Thyroid gland (tissue), 4 donors: ENCODE measurements at regions not wholly inside any gene's neighbourhood (a gene's known extent, or its start where the extent isn't known, plus 50 kb on each side); places are given as distances from the start of the nearest gene placed in this dataset.
A peak's percentile ranks its signal among the peaks of the same experiment; 100 is the strongest.

ENCODE experiments used
- DNase-seq, 2 donors: peaks; one replicate each; pipeline ENCODE4 v3.0.0-alpha.2; 2019
- H3K27ac ChIP-seq, 3 donors: fragments of 200-600 bp; sonication (generic); 1 replicate in 2 of 3; 2 replicates in 1 of 3; pipeline ENCODE4 v1.5.1; 2016 to 2019; ENCODE audit warnings: mild to moderate bottlenecking in 1 of 3, moderate library complexity in 1 of 3
- H3K27me3 ChIP-seq: fragments of 200-600 bp; sonication (generic); one replicate; pipeline ENCODE4 v1.5.1; 2019
- H3K36me3 ChIP-seq, 2 donors: fragments of 200-600 bp; sonication (generic); one replicate each; pipeline ENCODE4 v1.5.1; 2016 to 2019
- H3K4me1 ChIP-seq, 2 donors: fragments of 200-600 bp; sonication (generic); one replicate each; pipeline ENCODE4 v1.5.1; 2017 to 2019
- H3K4me3 ChIP-seq, 3 donors: fragments of 200-600 bp; sonication (generic); replicated peaks in 1 of 3; 1 replicate in 2 of 3; 2 replicates in 1 of 3; pipeline ENCODE4 v1.5.1; 2016; ENCODE audit warnings: mild to moderate bottlenecking in 1 of 3
- H3K9me3 ChIP-seq: fragments of 200-600 bp; sonication (generic); one replicate; pipeline ENCODE4 v1.5.1; 2017
- POLR2A ChIP-seq, 2 donors: fragments of 450-650 bp; IDR thresholded peaks; one replicate each; pipeline ENCODE4 v1.6.1; 2017; ENCODE audit warnings: antibody characterized with exemption in 2 of 2, mild to moderate bottlenecking in 2 of 2, moderate library complexity in 1 of 2
- WGBS, 2 donors: methylation state at CpG; one replicate each; pipeline ENCODE4 v1.1.5; 2017; 5-methylcytosine and 5-hydroxymethylcytosine counted together
- intact Hi-C: fragments of 100-400 bp; cut with DNase I; formaldehyde crosslinking; loops from one replicate; pipeline ENCODE4 v1.15.1; 2023
- TF ChIP-seq, protein P1 (sequence below), 6 experiments: fragments of 200-600 bp in 3 of 6; fragments of 450-650 bp in 3 of 6; sonication (generic) in 3 of 6; IDR thresholded peaks; one replicate each; pipeline ENCODE4 v1.5.1; 2016 to 2019; ENCODE audit warnings: antibody characterized with exemption in 6 of 6, mild to moderate bottlenecking in 2 of 6, inconsistent platforms in 1 of 6, moderate library complexity in 1 of 6

DNA sequence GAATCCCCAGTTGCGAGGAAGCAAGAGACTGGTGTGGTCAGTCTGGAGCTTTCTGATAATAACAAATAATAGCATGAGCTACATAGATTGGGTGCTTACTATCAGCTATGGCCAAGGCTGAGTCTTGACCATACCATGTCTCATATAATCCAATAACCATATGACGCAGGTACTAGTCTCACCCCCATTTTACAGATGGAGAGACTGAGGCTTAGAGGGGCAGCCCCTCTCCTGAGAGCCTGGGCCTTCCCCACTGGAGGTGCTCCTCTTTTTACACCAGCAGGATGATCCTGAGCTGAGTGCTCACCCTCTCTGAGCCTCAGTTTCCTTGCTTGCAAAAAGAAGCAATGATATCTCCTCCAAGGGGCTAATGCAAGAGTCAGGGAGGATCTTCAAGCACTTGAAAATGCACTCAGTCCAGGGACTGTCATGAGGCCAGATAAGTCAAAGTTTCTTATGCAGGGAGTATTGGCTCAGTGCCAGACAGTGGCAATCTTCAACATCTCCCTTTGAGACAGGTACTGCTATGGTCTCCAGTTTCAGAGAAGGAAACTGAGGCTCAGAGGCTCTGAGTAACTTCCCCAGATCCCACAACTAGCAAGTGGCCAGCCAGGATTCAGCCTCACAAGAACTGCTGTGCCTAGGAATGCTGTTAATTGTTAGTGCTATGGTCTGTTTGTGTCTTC, 149.7 kb downstream of the TFCP2L1 start:
- intact Hi-C loops, result no loop called here
- TF ChIP-seq, protein P1, sequence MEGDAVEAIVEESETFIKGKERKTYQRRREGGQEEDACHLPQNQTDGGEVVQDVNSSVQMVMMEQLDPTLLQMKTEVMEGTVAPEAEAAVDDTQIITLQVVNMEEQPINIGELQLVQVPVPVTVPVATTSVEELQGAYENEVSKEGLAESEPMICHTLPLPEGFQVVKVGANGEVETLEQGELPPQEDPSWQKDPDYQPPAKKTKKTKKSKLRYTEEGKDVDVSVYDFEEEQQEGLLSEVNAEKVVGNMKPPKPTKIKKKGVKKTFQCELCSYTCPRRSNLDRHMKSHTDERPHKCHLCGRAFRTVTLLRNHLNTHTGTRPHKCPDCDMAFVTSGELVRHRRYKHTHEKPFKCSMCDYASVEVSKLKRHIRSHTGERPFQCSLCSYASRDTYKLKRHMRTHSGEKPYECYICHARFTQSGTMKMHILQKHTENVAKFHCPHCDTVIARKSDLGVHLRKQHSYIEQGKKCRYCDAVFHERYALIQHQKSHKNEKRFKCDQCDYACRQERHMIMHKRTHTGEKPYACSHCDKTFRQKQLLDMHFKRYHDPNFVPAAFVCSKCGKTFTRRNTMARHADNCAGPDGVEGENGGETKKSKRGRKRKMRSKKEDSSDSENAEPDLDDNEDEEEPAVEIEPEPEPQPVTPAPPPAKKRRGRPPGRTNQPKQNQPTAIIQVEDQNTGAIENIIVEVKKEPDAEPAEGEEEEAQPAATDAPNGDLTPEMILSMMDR (IDR thresholded peaks at IDR 0.05), result no peak
- TF ChIP-seq POLR2A (IDR thresholded peaks at IDR 0.05), result no peak
- H3K4me1 ChIP-seq, result no peaks in the 10 kb centered on the region
- 50 to 100% methylated on average over 1 to 2 of the region's 2 CpGs for WGBS, 2 donors
- no peak overlapping the region for H3K4me3 ChIP-seq
- DNase-seq, result peak in 1 of 2 donors; percentile 9
- H3K36me3 ChIP-seq, result no peaks in the 10 kb centered on the region
- no peaks in the 10 kb centered on the region for H3K27me3 ChIP-seq
- no peaks in the 10 kb centered on the region for H3K9me3 ChIP-seq
- no peak overlapping the region for H3K27ac ChIP-seq

DNA sequence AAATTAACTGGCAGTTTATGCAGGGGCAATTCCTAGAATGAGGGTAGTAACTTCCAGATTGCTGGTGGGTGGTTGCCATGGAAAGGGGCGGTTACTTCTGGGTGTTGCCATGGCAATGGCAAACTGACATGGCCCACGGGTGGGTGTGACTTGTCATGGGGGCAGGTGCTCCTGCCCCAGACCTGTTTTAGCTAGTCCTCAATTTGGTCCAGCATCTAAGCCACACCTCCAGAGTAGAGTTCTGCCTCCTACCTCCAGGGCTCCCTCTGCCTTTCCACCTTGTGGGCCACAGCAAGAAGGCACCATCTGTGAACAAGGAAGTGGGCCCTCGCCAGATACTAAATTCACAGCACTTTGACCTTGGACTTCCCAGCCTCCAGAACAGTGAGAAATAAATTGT, 148.7 kb downstream of the TFCP2L1 start:
- Histone ChIP-seq H3K27ac (no peak overlapping the region), H3K9me3 (no peaks in the 10 kb centered on the region), H3K27me3 (no peaks in the 10 kb centered on the region), H3K4me1 (no peaks in the 10 kb centered on the region), H3K4me3 (no peak overlapping the region), H3K36me3 (no peaks in the 10 kb centered on the region)
- DNase-seq, result no peak
- no peak for TF ChIP-seq POLR2A (IDR thresholded peaks at IDR 0.05)
- TF ChIP-seq, protein P1 (IDR thresholded peaks at IDR 0.05), result no peak
- 85 to 98% methylated on average over 3 of the region's 3 CpGs for WGBS, 2 donors
- intact Hi-C loops, result no loop called here

DNA sequence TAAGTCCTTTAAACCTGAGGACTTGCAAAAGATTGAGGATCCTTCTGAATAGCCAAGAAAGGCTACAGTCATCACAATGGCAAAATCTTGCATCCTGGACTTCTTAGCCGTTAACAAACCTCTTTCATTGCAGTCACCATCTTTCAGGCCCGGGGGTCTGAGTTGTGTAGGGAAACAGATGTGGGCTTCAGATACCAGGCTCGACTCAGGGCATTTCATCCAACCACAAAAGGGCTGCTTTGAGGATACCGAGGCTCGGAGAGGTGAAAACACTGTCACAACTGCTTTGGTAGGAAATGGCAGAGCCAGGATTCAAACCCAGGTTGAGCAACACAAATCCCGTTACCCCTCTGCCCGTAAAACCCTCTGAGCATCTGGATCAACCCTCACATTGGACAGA, 147.4 kb downstream of the TFCP2L1 start:
- intact Hi-C loops, result no loop called here
- H3K4me1 ChIP-seq, result no peaks in the 10 kb centered on the region
- H3K27ac ChIP-seq, result no peak overlapping the region
- 74 to 88% methylated on average over 7 of the region's 7 CpGs for WGBS, 2 donors
- no peak for DNase-seq
- no peaks in the 10 kb centered on the region for H3K27me3 ChIP-seq
- H3K4me3 ChIP-seq, result no peak overlapping the region
- H3K9me3 ChIP-seq, result no peaks in the 10 kb centered on the region
- TF ChIP-seq POLR2A (IDR thresholded peaks at IDR 0.05), result no peak
- TF ChIP-seq, protein P1 (IDR thresholded peaks at IDR 0.05), result no peak
- no peaks in the 10 kb centered on the region for H3K36me3 ChIP-seq

DNA sequence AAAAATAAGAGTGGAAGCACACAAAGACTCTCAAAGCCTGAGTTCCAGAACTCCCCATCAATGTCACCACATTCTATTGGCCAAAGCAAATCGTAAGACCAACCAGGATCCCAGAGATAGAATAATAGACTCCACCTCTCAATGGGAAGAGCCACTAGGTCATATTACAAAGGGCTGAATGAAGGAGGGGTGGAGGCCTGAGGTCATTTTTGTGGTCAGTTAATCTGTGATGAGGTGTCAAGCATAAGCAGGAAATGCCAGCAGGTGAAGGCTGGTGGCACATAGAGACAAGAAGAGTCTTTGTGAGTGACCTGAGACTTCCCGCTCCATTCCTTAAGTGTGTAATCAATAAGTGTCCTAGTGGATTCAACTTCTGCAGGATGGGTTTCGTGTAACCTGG, 144.3 kb downstream of the TFCP2L1 start:
- Histone ChIP-seq H3K36me3 (no peaks in the 10 kb centered on the region), H3K4me3 (no peak overlapping the region), H3K27me3 (no peaks in the 10 kb centered on the region), H3K27ac (no peak overlapping the region), H3K9me3 (no peaks in the 10 kb centered on the region), H3K4me1 (no peaks in the 10 kb centered on the region)
- DNase-seq, result no peak
- intact Hi-C loops, result no loop called here
- WGBS, 2 donors, result 91 to 97% methylated on average over 3 of the region's 3 CpGs
- no peak for TF ChIP-seq POLR2A (IDR thresholded peaks at IDR 0.05)
- TF ChIP-seq, protein P1 (IDR thresholded peaks at IDR 0.05), result no peak

DNA sequence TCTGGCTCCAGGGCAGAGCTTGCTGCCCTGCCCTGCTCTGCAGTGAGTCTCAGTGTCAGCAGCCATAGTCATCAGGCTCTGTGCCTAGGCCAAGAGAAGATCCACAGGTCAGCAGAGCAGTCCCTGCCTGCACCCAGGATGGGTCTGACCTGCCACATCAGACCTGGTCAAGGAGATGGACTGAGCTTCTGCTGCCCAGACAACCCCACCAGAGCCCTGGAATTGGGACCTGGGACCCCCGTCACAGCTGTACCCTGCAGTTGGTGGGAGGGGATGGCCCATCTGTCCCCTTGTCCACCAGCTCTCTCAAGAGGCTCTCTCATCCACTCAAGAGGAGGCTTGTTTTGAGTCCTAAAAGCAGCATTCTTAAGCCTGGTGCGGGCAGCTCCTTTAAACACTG, 142.6 kb downstream of the TFCP2L1 start:
- intact Hi-C loops, result no loop called here
- H3K9me3 ChIP-seq, result no peaks in the 10 kb centered on the region
- no peak for TF ChIP-seq POLR2A (IDR thresholded peaks at IDR 0.05)
- TF ChIP-seq, protein P1 (IDR thresholded peaks at IDR 0.05), result no peak
- no peak overlapping the region for H3K4me3 ChIP-seq
- no peaks in the 10 kb centered on the region for H3K4me1 ChIP-seq
- whole genome bisulfite sequencing, 2 donors, result 77 to 83% methylated on average over 1 to 2 of the region's 2 CpGs
- no peaks in the 10 kb centered on the region for H3K27me3 ChIP-seq
- H3K27ac ChIP-seq, result no peak overlapping the region
- H3K36me3 ChIP-seq, result no peaks in the 10 kb centered on the region
- no peak for DNase-seq
